Naive thymus-derived CD8-positive, alpha-beta T cell (primary cell): ENCODE measurements at regions not wholly inside any gene's neighbourhood (a gene's known extent, or its start where the extent isn't known, plus 50 kb on each side); places are given as distances from the start of the nearest gene placed in this dataset.

Experiments used
- ATAC-seq, 2 donors: fragments of 150-1000 bp; cut with Tn5 transposase in 1 of 2; sonication (Bioruptor Pico), chemical (Tn5 transposase) in 1 of 2; 1 replicate in 1 of 2; 2 replicates in 1 of 2; pipeline ENCODE4 v1.10.0; 2021; ENCODE audit warnings: mild to moderate bottlenecking in 2 of 2, moderate library complexity in 2 of 2
- POLR2A ChIA-PET: fragments of 350-600 bp; sonication (Branson Sonifier 250); formaldehyde crosslinking; loops from one replicate; lab custom pipeline; 2021; ENCODE audit warnings: antibody characterized with exemption; lab: Charles Lee
- DNase-seq, 10 donors: peaks; one replicate each; pipeline versions ENCODE4 v3.0.0 to v3.0.0-alpha.2; 2020 to 2022
- H3K27ac Mint-ChIP-seq, 10 donors: one replicate each; pipeline ENCODE4 v1.8.0; 2020 to 2022; ENCODE audit warnings: mild to moderate bottlenecking in 10 of 10, mixed read lengths in 10 of 10, moderate library complexity in 4 of 10, inconsistent platforms in 1 of 10
- H3K27me3 Mint-ChIP-seq, 5 donors: one replicate each; pipeline ENCODE4 v1.8.0; 2021 to 2022; ENCODE audit warnings: mixed read lengths in 5 of 5
- H3K36me3 Mint-ChIP-seq, 3 donors: one replicate each; pipeline ENCODE4 v1.8.0; 2020 to 2022; ENCODE audit warnings: mixed read lengths in 3 of 3, mild to moderate bottlenecking in 2 of 3, inconsistent platforms in 1 of 3
- H3K4me1 Mint-ChIP-seq, 4 donors: one replicate each; pipeline ENCODE4 v1.8.0; 2021 to 2022; ENCODE audit warnings: mixed read lengths in 4 of 4
- H3K4me3 Mint-ChIP-seq, 10 donors: one replicate each; pipeline ENCODE4 v1.8.0; 2020 to 2022; ENCODE audit warnings: mild to moderate bottlenecking in 10 of 10, mixed read lengths in 10 of 10, moderate library complexity in 6 of 10, inconsistent platforms in 1 of 10
- H3K9me3 Mint-ChIP-seq, 9 donors: one replicate each; pipeline ENCODE4 v1.8.0; 2020 to 2022; ENCODE audit warnings: mixed read lengths in 9 of 9, mild to moderate bottlenecking in 3 of 9, inconsistent platforms in 1 of 9, moderate library complexity in 1 of 9

GRCh38 chr13:99911965-99912566 is 59.5 kb downstream of the ZIC5 start:
- ATAC-seq = no peak
- Mint-ChIP-seq H3K4me3 (no peak overlapping the region), H3K9me3 (no peaks in the 10 kb centered on the region), H3K36me3 (no peaks in the 10 kb centered on the region), H3K27me3 (peaks cover 23 to 58% (median 43%) of the 10 kb centered on the region in 5 donors), H3K27ac (peak overlapping the region in 2 of 10 donors; percentile 26 to 64), H3K4me1 (peaks cover 7 to 14% (median 8%) of the 10 kb centered on the region in 4 donors)
- POLR2A ChIA-PET = no interaction called here
- no peak for DNase-seq

GRCh38 chr13:99911069-99911964 is 60.2 kb downstream of the ZIC5 start:
- H3K4me3 Mint-ChIP-seq = no peak overlapping the region
- ATAC-seq (no peak), DNase-seq (no peak)
- peaks cover 2 to 12% (median 6%) of the 10 kb centered on the region in 4 donors for H3K4me1 Mint-ChIP-seq
- H3K9me3 Mint-ChIP-seq = no peaks in the 10 kb centered on the region
- H3K27ac Mint-ChIP-seq = peak overlapping the region in 3 of 10 donors; percentile 26 to 64 (median 33)
- peaks cover 21 to 58% (median 45%) of the 10 kb centered on the region in 5 donors for H3K27me3 Mint-ChIP-seq
- POLR2A ChIA-PET = no interaction called here
- no peaks in the 10 kb centered on the region for H3K36me3 Mint-ChIP-seq

GRCh38 chr13:99909836-99910619 is 61.5 kb downstream of the ZIC5 start:
- H3K4me3 Mint-ChIP-seq = no peak overlapping the region
- POLR2A ChIA-PET = no interaction called here

GRCh38 chr13:99909097-99909835 is 62.3 kb downstream of the ZIC5 start:
- POLR2A ChIA-PET = no interaction called here

More at GRCh38 chr13:99909836-99910619, 61.5 kb downstream of the ZIC5 start:
- Mint-ChIP-seq H3K27ac (peak overlapping the region in 1 of 10 donors; percentile 32), H3K4me1 (peaks cover 0 to 10% (median 6%) of the 10 kb centered on the region in 4 donors), H3K9me3 (no peaks in the 10 kb centered on the region), H3K36me3 (peaks cover 0 to 2% (median 0%) of the 10 kb centered on the region in 3 donors), H3K27me3 (peaks cover 20 to 66% (median 46%) of the 10 kb centered on the region in 5 donors)
- DNase-seq (no peak), ATAC-seq (no peak)

DNA sequence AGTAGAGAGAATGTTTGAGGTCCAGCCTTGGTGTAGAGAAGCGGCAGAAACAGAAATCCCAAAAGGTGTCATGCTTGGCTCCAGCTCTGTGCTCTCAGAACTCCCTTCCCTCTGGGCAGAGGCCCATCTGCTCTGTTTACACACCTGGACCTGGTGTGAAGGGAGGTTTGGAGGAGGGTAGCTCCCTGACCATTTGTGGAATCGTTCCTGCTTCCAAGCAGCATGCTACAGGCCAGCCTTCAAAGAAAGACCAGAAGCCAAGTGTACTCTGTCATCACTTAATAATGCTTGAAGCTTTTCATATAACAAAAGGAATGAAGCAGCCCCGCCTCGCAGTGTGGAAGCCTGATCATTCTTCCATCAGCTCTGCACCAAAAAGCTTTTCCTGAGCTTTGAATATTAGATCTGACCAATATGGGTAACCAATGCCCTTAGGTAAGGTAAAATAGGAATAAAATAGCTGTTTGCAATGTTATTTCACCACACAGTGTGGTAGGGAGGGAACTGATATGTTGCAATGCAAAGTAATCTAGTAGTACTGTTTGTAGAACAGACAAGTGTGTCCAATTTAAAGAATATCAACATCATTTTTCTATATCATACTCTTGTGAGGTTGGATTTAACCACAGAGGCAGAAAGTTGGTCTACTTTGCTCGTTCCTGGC is 63.3 kb downstream of the ZIC5 start:
- H3K4me3 Mint-ChIP-seq = no peak overlapping the region
- DNase-seq (no peak), ATAC-seq (no peak)
- H3K27me3 Mint-ChIP-seq = peaks cover 15 to 62% (median 47%) of the 10 kb centered on the region in 5 donors
- H3K27ac Mint-ChIP-seq = no peak overlapping the region
- POLR2A ChIA-PET = no interaction called here
- H3K9me3 Mint-ChIP-seq = no peaks in the 10 kb centered on the region
- H3K36me3 Mint-ChIP-seq = peaks cover 0 to 2% (median 0%) of the 10 kb centered on the region in 3 donors
- H3K4me1 Mint-ChIP-seq = peaks cover 0 to 6% (median 5%) of the 10 kb centered on the region in 4 donors

More at GRCh38 chr13:99909097-99909835, 62.3 kb downstream of the ZIC5 start:
- Mint-ChIP-seq H3K9me3 (no peaks in the 10 kb centered on the region), H3K4me1 (peaks cover 0 to 10% (median 6%) of the 10 kb centered on the region in 4 donors), H3K27me3 (peaks cover 18 to 63% (median 48%) of the 10 kb centered on the region in 5 donors), H3K4me3 (no peak overlapping the region), H3K36me3 (peaks cover 0 to 2% (median 0%) of the 10 kb centered on the region in 3 donors), H3K27ac (no peak overlapping the region)
- no peak for DNase-seq
- no peak for ATAC-seq

DNA sequence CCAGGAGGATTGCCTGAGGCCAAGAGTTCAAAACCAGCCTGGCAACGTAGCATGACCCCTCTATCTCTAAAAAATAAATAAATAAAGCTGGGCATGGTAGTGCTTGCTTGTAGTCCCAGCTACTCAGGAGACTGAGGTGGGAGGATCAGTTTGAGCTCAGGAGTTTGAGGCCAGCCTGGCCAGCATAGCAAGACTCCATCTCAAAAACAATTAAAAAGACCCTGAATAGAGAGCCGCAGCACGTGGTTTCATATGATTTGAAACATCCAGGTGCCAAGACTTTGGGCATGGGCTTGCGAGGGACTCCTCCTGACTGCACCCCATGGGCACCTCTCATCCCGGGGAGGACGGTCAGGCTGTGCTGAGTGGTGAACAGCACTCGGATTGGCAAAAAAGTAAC is 63.9 kb downstream of the ZIC5 start:
- Mint-ChIP-seq H3K4me1 (peaks cover 0 to 6% (median 4%) of the 10 kb centered on the region in 4 donors), H3K9me3 (no peaks in the 10 kb centered on the region), H3K36me3 (peaks cover 0 to 2% (median 0%) of the 10 kb centered on the region in 3 donors), H3K4me3 (no peak overlapping the region), H3K27ac (no peak overlapping the region), H3K27me3 (peaks cover 15 to 65% (median 46%) of the 10 kb centered on the region in 5 donors)
- ATAC-seq = no peak
- DNase-seq = no peak
- POLR2A ChIA-PET = no interaction called here

DNA sequence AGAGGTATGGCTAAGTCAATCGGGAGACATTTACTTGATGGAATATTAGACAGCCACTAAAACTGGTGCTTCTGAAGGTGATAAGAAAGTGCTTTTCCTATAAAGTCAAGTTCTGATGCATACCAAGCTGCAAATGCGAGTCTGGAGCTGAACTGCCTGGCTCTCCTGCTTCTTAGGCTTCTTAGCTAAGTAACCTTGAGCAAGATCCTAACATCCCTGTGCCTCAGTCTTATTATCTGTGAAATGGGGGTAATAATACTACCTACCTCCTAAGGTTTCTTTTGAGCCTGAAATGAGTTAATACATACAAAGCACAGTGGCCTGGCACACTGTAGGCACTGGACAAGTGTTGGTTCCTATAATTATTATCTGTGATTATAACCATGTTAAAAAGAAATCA is 64.5 kb downstream of the ZIC5 start:
- Mint-ChIP-seq H3K36me3 (peaks cover 0 to 2% (median 0%) of the 10 kb centered on the region in 3 donors), H3K9me3 (no peaks in the 10 kb centered on the region), H3K27me3 (peaks cover 15 to 65% (median 46%) of the 10 kb centered on the region in 5 donors), H3K4me3 (no peak overlapping the region), H3K4me1 (peaks cover 0 to 6% (median 4%) of the 10 kb centered on the region in 4 donors), H3K27ac (no peak overlapping the region)
- no peak for ATAC-seq
- no peak for DNase-seq
- POLR2A ChIA-PET = no interaction called here

DNA sequence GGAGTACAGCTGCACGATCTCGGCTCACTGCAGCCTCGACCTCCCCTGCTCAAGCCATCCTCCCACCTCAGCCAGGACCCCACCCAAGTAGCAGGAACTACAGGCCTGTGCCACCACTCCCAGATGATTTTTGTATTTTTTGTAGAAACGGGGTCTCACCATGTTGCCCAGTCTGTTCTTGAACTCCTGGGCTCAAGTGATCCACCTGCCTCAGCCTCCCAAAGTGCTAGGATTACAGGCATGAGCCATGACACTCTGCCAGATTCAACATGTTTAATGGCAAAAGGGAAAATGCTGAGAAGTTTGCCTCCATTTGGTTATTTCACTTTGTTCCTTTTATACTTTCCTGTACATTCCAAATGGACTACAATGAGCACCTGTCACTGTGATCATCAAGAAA is 65.8 kb downstream of the ZIC5 start:
- peaks cover 11 to 61% (median 44%) of the 10 kb centered on the region in 5 donors for H3K27me3 Mint-ChIP-seq

GRCh38 chr13:99905224-99905623 is 66.3 kb downstream of the ZIC5 start:
- DNase-seq (no peak), ATAC-seq (no peak)
- peaks cover 0 to 2% (median 0%) of the 10 kb centered on the region in 3 donors for H3K36me3 Mint-ChIP-seq
- no peak overlapping the region for H3K4me3 Mint-ChIP-seq
- H3K4me1 Mint-ChIP-seq = peaks cover 0 to 4% (median 2%) of the 10 kb centered on the region in 4 donors
- POLR2A ChIA-PET = interaction anchor here (0.6 kb wide), 1 partner anchor 157 kb away, joined by 3 read pairs; no protein-coding TSS in a partner anchor
- H3K9me3 Mint-ChIP-seq = no peaks in the 10 kb centered on the region
- no peak overlapping the region for H3K27ac Mint-ChIP-seq
- H3K27me3 Mint-ChIP-seq = peaks cover 16 to 65% (median 46%) of the 10 kb centered on the region in 5 donors

More for the DNA sequence above, 65.8 kb downstream of the ZIC5 start:
- Mint-ChIP-seq H3K27ac (no peak overlapping the region), H3K9me3 (no peaks in the 10 kb centered on the region), H3K4me3 (no peak overlapping the region), H3K4me1 (no peaks in the 10 kb centered on the region), H3K36me3 (peaks cover 0 to 2% (median 0%) of the 10 kb centered on the region in 3 donors)
- ATAC-seq (no peak), DNase-seq (no peak)
- POLR2A ChIA-PET = no interaction called here

DNA sequence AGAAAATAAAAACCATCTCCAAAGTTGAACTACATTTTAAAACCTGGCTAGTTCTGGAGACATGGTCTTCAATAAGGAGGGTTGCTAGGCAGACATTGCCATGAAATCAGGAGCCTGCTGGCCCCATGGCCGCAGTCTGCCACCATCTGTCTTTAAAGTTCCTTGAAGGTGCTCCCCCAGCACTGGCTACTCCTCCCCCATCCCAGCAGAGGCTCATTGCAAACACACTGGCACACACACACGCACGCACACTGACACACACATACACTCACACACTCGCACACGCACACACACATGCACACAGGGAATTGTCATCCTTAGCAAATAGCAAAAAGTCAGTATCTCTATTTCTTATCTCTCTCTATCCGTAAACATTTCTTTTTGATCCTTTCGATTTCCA is 68.4 kb downstream of the ZIC5 start:
- no peaks in the 10 kb centered on the region for H3K9me3 Mint-ChIP-seq
- H3K27me3 Mint-ChIP-seq = peaks cover 19 to 68% (median 49%) of the 10 kb centered on the region in 5 donors
- peak overlapping the region in 1 of 10 donors; percentile 84 for H3K27ac Mint-ChIP-seq
- no peak for ATAC-seq
- peaks cover 0 to 2% (median 0%) of the 10 kb centered on the region in 3 donors for H3K36me3 Mint-ChIP-seq
- DNase-seq = no peak
- POLR2A ChIA-PET = no interaction called here
- H3K4me3 Mint-ChIP-seq = no peak overlapping the region
- peaks cover 0 to 6% (median 2%) of the 10 kb centered on the region in 4 donors for H3K4me1 Mint-ChIP-seq

- no peak overlapping the region for H3K27ac Mint-ChIP-seq
- no peak overlapping the region for H3K4me3 Mint-ChIP-seq
- H3K36me3 Mint-ChIP-seq = peaks cover 0 to 2% (median 0%) of the 10 kb centered on the region in 3 donors
- no peaks in the 10 kb centered on the region for H3K9me3 Mint-ChIP-seq
- H3K27me3 Mint-ChIP-seq = peaks cover 19 to 68% (median 54%) of the 10 kb centered on the region in 5 donors
- no peak for DNase-seq
- POLR2A ChIA-PET = no interaction called here
- ATAC-seq = no peak
- peaks cover 0 to 6% (median 2%) of the 10 kb centered on the region in 4 donors for H3K4me1 Mint-ChIP-seq
These were observed 68.9 kb downstream of the ZIC5 start for GRCh38 chr13:99902657-99903056.
